Spinal cord (tissue), 9 donors: ENCODE measurements at regions not wholly inside any gene's neighbourhood (a gene's known extent, or its start where the extent isn't known, plus 50 kb on each side); places are given as distances from the start of the nearest gene placed in this dataset.

Source experiments
- DNase-seq, 6 donors: peaks; one replicate each; pipeline versions ENCODE4 v3.0.0 to v3.0.0-alpha.2; 2013 to 2015; ENCODE audit warnings: low spot score in 6 of 6, low read depth in 4 of 6
- H3K27ac ChIP-seq: one replicate; pipeline ENCODE4 v1.5.1; 2013; ENCODE audit warnings: low read depth, low read length, control low read depth
- H3K27me3 ChIP-seq: one replicate; pipeline ENCODE4 v1.6.1; 2013; ENCODE audit warnings: low read length; ENCODE audit not compliant: control insufficient read depth, insufficient read depth
- H3K36me3 ChIP-seq: one replicate; pipeline ENCODE4 v1.6.1; 2013; ENCODE audit warnings: low read length; ENCODE audit not compliant: control insufficient read depth, insufficient read depth
- H3K4me1 ChIP-seq: one replicate; pipeline ENCODE4 v1.6.1; 2013; ENCODE audit warnings: low read length; ENCODE audit not compliant: control insufficient read depth, insufficient read depth
- H3K4me3 ChIP-seq: one replicate; pipeline ENCODE4 v1.5.1; 2013; ENCODE audit warnings: low read depth, low read length, control low read depth
- H3K9me3 ChIP-seq: one replicate; pipeline ENCODE4 v1.6.1; 2013; ENCODE audit warnings: low read length; ENCODE audit not compliant: control insufficient read depth, insufficient read depth
- WGBS: methylation state at CpG from one replicate; pipeline ENCODE4 v1.1.5; 2013; ENCODE audit warnings: missing lambda C conversion rate; ENCODE audit not compliant: insufficient coverage; 5-methylcytosine and 5-hydroxymethylcytosine counted together
- donor health status: healthy.

GRCh38 chr2:215770668-215771067, 242.7 kb downstream of the MREG start:
- WGBS, result 100% methylated on average over 4 of the region's 4 CpGs
- no peaks in the 10 kb centered on the region for H3K4me1 ChIP-seq
- H3K36me3 ChIP-seq, result no peaks in the 10 kb centered on the region
- no peak for DNase-seq
- no peaks in the 10 kb centered on the region for H3K27me3 ChIP-seq
- no peak overlapping the region for H3K27ac ChIP-seq
- no peaks in the 10 kb centered on the region for H3K9me3 ChIP-seq
- H3K4me3 ChIP-seq, result no peak overlapping the region

DNA sequence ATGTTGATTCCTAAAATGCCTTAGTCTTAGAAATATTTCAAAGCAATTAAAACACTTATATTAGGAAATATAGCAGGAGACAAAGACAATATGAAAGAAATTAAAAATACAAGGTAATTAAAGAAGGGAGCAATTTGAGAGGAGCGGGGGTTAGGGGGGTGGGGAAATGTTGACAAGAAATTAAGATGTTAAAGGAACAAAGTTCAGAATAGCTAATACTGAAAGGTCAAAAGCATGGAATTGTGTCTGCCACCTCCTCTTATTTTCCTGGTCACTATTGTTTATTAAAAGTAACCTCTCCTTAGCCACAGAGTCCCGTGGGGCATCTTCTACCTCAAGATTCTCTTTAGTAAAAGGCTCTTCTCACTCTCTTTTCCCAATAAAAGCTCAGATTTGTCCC, 244.1 kb downstream of the MREG start:
- Histone ChIP-seq H3K36me3 (no peaks in the 10 kb centered on the region), H3K9me3 (no peaks in the 10 kb centered on the region), H3K4me3 (no peak overlapping the region), H3K27ac (no peak overlapping the region), H3K27me3 (no peaks in the 10 kb centered on the region), H3K4me1 (no peaks in the 10 kb centered on the region)
- no peak for DNase-seq
- 50% methylated on average over 1 of the region's 2 CpGs for WGBS

DNA sequence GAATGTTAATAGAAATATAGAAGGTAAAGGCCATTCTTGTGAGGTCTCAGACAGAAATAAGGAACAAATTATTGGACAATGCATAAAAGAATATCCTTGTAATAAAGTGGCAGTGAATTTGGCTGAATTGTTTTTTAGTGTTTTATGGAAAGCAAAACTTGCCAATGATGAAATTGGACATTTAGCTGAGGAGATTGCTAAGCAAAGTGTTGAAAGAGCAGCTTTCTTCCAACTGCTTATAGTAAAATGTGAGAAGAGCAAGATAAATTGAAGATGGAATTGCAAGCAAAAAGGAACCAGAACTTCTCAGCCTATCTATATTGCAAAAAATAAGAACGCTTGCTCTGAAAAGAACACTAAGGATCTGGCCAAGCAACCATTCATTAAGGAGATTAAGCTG, 245.7 kb downstream of the MREG start:
- Histone ChIP-seq H3K4me1 (no peaks in the 10 kb centered on the region), H3K9me3 (no peaks in the 10 kb centered on the region), H3K36me3 (no peaks in the 10 kb centered on the region), H3K27ac (no peak overlapping the region), H3K27me3 (no peaks in the 10 kb centered on the region), H3K4me3 (no peak overlapping the region)
- no CpG with 5 or more reads among the region's 1 CpG for WGBS
- DNase-seq, result no peak

DNA sequence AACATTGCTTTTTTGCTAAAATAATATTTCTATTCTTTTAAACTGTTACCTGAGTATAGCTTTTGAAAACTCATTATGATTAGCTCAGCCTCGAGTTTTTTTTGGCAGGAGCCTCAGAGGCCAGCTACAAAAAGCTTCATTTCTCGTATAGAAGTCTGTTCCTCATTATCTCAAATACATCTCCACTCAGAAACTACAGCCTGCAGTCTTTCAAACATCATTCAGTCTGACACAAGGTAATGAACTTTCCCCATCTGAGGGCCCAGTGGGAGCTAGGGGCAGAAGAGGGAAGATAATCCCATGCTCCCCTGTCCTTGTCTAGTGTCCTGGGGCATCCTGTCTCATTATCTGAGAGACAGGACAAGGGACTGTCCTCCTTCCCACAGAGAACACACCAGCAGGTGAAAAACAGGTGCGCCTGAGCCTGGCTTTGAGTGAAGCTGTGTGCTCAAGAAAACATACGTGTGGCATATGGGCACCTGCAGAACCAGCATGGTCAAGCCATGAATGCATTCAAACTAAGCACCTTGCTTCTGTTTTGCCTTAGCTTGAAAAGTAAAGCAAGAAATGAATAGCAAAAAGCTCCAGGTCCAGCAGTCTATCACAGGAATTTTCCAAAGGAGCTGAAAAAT, 247.5 kb downstream of the MREG start:
- H3K27ac ChIP-seq, result no peak overlapping the region
- no peaks in the 10 kb centered on the region for H3K27me3 ChIP-seq
- no peak for DNase-seq
- no peaks in the 10 kb centered on the region for H3K9me3 ChIP-seq
- H3K36me3 ChIP-seq, result no peaks in the 10 kb centered on the region
- no peaks in the 10 kb centered on the region for H3K4me1 ChIP-seq
- H3K4me3 ChIP-seq, result no peak overlapping the region
- WGBS, result 89% methylated on average over 2 of the region's 4 CpGs

- no peak for DNase-seq
Observed at GRCh38 chr2:215764441-215765048, 248.8 kb downstream of the MREG start.

DNA sequence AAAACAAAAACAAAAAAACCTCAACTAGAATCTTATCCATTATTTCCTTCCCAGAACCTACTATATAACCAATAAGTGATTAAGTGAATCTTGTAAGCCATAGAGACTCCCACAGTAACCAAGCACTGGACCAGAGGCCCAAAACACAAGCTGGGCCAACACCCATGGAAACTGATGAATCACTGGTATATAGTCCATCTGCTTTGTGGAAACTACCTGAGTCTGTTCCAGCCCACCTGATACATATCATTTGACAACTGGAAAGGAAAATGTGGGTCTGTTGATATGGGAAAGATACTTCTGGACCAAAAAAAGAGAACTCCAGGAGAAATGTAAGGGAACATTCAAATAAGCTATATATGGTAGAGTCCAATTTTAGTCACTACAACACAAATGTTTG, 252.8 kb downstream of the MREG start:
- Histone ChIP-seq H3K27ac (no peak overlapping the region), H3K9me3 (no peaks in the 10 kb centered on the region), H3K4me3 (no peak overlapping the region), H3K27me3 (no peaks in the 10 kb centered on the region), H3K36me3 (no peaks in the 10 kb centered on the region), H3K4me1 (no peaks in the 10 kb centered on the region)
- no peak for DNase-seq

More at GRCh38 chr2:215764441-215765048, 248.8 kb downstream of the MREG start:
- Histone ChIP-seq H3K4me3 (no peak overlapping the region), H3K27me3 (no peaks in the 10 kb centered on the region), H3K27ac (no peak overlapping the region), H3K4me1 (no peaks in the 10 kb centered on the region), H3K9me3 (no peaks in the 10 kb centered on the region), H3K36me3 (no peaks in the 10 kb centered on the region)
- no CpG with 5 or more reads among the region's 1 CpG for WGBS

- Histone ChIP-seq H3K36me3 (no peaks in the 10 kb centered on the region), H3K9me3 (no peaks in the 10 kb centered on the region), H3K27ac (no peak overlapping the region), H3K27me3 (no peaks in the 10 kb centered on the region), H3K4me3 (no peak overlapping the region), H3K4me1 (no peaks in the 10 kb centered on the region)
- WGBS, result 81% methylated on average over 2 of the region's 2 CpGs
- no peak for DNase-seq
Observed at GRCh38 chr2:215760091-215760490, 253.3 kb downstream of the MREG start.

DNA sequence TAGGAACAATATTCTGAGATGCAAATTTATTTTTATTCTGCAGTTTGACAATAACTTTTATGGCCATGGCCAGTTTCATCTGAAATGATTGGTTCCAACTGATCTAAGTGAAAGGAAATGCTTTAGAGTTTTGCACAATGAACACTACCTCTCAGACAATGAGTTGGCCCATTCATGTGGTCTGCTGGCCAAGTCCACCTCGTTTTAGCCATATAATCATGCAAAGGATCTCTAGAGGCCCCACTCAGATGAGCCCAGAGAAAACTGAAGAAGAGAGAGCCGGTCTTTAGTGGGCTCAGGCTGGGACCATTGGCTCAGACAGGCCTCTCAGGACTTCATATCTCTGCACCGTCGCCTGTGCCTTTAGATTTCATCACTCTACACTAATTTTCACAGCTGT, 254.7 kb downstream of the MREG start:
- no peak for DNase-seq
- H3K27me3 ChIP-seq, result no peaks in the 10 kb centered on the region
- H3K4me3 ChIP-seq, result no peak overlapping the region
- WGBS, result 56% methylated on average over 2 of the region's 4 CpGs
- no peak overlapping the region for H3K27ac ChIP-seq
- no peaks in the 10 kb centered on the region for H3K9me3 ChIP-seq
- H3K36me3 ChIP-seq, result no peaks in the 10 kb centered on the region
- H3K4me1 ChIP-seq, result no peaks in the 10 kb centered on the region

GRCh38 chr2:215756346-215756730, 257.0 kb downstream of the MREG start:
- H3K4me1 ChIP-seq, result no peaks in the 10 kb centered on the region
- H3K36me3 ChIP-seq, result no peaks in the 10 kb centered on the region
- no peak overlapping the region for H3K4me3 ChIP-seq
- no peaks in the 10 kb centered on the region for H3K27me3 ChIP-seq
- no peaks in the 10 kb centered on the region for H3K9me3 ChIP-seq
- peak in 1 of 6 donors; percentile 34 for DNase-seq
- no peak overlapping the region for H3K27ac ChIP-seq
- WGBS, result 100% methylated on average over 1 of the region's 2 CpGs

DNA sequence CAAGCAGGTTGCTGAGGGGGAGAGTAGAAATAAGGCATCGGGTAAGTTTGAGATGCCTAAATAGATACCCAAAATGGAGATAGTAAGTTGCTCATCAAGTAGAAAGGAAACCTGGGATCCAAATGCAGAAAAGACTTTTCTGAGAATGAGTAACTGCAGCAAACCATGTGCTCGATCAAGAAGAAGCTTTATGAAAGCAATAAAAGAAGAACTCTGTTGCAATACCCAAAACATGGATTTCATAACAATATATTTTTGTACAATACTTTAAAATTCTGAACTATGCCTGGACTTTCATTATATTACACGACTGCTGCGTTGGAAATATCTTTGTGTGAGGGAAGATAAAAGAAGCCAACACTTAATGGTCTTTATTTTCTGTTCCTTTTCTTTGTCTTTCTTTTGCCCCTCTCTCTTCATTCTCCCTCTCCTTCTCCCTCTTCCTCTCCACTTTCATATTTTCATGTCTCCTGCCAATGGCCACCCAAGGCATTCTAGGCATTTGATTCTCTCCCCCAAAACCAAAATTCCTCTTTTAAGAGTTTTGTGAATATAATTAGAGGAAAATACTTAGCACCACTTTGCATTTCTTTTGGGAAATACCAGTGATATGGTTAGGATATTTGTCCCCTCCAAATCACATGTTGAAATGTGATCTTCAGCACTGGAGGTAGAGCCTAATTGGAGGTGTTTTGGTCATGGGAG, 257.6 kb downstream of the MREG start:
- Histone ChIP-seq H3K27me3 (no peaks in the 10 kb centered on the region), H3K27ac (no peak overlapping the region), H3K4me1 (no peaks in the 10 kb centered on the region), H3K9me3 (no peaks in the 10 kb centered on the region), H3K36me3 (no peaks in the 10 kb centered on the region), H3K4me3 (no peak overlapping the region)
- 100% methylated on average over 1 of the region's 4 CpGs for WGBS
- no peak for DNase-seq
